ENCODE measurements at regions not wholly inside any gene's neighbourhood (a gene's known extent, or its start where the extent isn't known, plus 50 kb on each side); places are given as distances from the start of the nearest gene placed in this dataset.

DNA sequence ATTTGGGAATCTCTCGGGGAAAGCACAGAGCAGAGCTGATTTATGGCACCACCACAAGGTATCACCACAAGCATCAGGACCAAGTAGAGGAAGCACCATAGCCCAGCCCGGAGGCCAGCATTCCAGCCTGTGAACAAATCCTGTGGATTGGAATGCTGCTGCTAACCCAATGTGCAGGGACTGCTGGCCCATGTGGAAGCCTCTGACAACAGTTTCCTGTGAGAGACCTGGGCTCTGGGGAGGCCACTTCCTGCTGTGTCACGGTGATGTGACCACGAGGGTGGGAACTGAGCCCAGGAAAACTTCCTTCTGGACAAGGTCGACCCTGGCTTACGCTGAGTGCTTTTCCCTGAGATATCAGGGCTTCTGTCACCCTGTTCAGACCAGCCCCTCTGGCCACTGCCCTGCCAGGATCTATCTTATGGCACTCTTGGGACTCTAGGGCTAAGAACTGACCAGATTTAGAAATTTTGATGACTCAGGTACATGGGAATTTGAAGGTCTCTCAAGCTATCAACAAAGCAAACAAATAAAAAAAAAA lies 88.3 kb upstream of the NGF start:
- no peak for DNase-seq (ENCODE audit: extremely low read depth, low read depth)

DNA sequence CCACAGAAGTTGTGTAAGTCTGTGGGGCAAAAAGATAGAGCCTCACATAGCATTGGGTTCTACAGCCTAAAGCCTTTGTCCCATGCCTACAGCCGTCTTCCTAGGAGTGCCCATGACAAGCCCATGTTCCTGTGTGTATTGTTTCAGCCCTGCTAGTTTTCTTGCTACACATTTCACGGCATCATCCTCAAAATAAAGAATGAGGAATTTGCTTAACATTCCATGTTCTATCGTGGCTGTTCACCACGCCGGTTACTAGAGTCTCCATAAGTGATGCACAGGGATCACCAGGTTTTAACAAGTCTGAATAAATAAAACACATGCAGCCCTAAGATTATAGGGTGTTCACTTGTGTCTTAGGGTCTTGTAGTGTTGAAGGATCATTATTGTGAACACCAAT lies 87.4 kb upstream of the NGF start:
- DNase-seq (ENCODE audit: extremely low read depth, low read depth) = no peak

DNA sequence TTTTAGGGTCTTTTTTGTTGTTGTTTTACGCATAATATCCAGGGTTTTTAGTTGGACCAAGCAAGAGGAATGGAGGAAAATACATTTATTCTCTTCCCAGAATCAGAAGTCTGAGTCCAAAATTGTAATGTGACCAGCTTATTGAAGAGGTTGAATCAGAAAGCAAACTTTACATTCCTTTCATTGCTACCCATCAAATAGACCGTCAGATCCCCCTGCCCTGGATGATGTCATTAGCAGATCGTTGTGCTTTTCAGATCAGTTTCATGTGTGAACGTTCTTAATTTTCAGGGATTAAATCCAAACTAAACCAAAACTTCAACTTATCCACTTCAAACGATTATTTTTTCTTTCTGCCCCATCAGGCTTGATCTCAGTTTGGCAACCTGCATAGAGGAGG lies 85.7 kb upstream of the NGF start:
- no peak for DNase-seq (ENCODE audit: extremely low read depth, low read depth)

DNA sequence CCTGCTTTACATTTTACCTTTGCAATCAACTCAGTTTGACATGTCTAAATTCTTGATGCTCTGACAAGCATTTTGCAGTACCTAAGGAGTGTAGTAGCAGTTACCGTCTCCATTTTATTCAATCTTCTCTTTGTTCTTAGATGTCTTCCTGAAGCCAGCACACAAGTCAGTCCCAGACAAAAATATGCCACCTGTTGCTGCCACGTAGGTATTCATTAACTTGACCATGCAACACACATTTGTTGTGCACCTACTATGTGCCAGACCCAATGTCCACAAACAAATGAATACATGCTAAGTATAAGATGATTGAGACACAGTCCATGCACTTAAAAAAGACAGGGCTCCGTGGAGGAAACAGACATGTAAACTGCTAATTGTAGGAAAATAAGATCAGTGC lies 81.5 kb upstream of the NGF start:
- DNase-seq (ENCODE audit: extremely low read depth, low read depth) = no peak

DNA sequence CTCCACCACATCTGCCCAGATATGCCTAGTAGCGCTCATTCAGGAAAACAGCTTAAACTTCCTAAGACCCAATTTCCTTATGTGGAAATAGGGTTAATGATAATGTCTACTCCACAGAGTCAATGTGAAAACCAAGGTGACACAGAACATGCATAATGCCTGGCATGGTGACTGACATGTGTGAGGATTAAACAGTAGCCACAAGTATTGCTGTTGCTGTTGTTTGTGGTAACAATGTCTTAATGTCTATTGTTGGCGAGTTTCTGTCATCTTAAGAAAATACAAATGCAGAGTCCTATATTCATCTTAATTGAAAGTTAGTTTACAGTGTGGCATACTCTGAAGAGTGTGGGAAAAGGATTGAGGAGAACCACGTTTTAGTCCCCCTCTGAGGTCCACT lies 75.6 kb upstream of the NGF start:
- no peak for DNase-seq (ENCODE audit: extremely low read depth, low read depth)

DNA sequence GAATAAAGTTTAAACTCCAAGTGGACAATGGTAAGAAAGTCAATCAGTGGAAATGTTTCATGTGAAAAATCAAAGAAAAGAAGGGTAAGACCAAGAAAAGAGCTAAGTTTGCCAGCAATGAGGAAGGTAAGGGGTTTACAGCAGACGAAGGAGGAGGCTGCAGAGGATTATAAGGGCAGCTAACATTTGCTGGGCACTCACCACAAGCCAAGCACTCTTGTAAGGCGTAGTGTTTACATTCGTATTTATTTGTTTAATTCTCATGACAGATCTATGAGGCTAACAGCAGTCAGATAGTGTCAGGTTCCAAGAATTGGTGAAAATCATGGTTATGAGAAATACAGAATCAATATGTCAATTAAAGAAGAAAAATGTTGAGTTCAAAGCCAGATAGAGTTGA lies 75.2 kb upstream of the NGF start:
- no peak for DNase-seq (ENCODE audit: extremely low read depth, low read depth)

DNA sequence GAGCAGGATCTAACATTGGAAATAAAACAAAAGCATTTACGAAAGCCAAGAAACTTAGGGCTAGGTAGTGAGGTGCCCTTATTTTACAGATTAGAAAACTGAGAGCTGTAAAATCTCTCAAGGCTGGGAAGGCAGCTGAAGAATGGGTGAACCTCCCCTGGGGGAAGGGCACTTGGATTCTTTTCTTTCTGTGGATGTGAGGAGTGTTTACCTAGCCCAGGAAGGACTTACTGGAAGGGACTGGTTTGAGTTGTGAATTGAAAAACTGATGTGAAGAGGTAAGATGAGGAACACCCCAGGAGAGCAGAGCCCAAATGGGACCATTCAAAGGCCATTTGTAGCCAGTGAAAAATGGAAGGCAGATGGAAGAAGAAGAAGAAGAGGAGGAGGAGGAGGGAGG lies 74.7 kb upstream of the NGF start:
- DNase-seq (ENCODE audit: extremely low read depth, low read depth) = no peak

DNA sequence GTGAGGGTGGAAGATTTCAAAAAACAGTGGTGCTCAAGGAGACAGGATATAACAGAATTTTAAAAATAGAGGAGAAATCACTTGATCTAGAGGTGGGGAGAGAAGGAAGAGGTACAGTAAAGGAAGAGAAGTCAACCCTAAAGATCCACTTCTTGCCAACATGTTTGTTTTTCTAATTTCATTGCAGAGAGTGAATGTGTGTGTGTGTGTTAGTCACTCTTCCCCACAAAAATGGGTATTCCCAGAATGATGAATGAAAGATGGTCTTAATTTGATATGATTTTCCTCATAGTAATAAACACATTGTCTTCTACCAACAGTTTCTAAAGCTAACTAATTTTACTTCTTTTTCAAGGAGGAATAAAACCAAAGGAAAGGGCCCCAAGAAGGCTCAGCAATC lies 74.2 kb upstream of the NGF start:
- DNase-seq (ENCODE audit: extremely low read depth, low read depth) = no peak

DNA sequence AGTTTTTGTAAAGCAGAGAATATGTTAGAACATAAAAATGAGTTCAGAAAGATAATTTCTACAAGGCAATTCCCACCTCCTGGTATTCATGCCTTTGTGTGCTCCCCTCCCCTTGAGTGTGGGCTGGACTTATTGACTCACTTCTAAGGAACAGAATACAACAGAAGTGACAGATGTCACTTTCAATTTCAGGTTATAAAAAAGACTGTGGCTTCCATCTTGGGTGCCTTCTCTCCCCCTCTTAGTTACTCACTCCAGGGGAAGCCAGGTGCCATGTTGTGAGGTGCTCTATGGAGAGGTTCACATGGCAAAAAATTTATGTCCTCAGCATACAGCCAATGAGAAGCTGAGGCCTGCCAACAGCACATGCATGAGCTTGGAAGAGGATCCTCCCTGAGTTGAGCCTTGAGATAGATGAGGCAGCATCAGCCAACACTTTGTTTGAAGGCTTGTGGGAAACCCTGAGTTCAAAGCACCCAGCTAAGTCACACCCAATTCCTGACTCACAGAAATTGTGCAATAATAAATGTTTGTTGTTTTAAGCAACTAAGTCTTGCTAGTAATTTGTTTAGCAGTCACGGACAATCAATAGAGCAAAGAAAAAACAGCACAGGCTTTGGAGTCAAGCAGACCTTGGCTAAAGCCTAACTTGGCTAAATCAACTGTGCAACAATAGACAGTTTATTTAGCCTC lies 73.5 kb upstream of the NGF start:
- peak; percentile 56 for DNase-seq (ENCODE audit: extremely low read depth, low read depth)

DNA sequence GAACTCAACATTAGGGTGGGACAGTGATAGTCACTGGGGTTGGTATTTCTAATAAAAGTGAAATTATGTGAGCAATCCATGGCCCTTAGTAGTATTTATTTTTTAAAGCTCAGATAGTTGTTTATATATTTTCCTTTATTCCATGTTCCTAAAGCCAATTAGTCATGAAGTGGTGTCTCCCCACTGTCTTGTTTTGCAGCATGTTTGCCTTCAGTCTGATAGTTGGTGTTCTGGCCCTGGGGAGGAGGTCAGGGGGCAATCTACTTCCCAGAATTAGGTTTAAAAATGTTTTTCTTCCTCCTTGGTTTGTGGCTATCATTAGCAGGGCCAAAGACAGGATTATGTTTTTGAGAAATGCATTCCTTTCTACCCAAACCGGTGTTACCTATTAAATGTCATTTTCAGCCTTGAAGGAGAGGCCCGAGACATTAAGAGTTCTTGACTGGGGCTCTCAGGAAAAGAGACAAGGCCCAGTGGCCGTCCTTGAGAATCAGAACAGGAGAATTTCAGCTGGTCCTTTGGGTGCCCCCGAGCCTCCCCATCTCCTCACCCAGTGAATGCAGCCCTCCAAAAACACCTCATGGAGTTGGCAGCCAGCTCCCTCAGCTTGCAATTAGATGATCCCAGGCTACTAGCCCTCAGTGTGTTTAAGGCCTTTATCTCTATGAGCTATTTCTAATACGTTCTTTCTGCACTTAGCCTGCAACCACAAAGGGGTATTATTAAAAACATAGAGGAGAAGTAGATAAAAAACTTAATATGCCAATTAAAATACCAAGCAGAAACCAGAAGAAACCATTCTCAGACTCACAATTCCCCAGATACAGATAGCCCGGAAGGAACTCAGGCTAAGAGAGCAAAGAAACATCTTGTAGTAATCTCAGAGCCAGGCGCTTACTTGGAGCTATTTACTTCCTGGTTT lies 71.3 kb upstream of the NGF start:
- DNase-seq (ENCODE audit: extremely low read depth, low read depth) = no peak

DNA sequence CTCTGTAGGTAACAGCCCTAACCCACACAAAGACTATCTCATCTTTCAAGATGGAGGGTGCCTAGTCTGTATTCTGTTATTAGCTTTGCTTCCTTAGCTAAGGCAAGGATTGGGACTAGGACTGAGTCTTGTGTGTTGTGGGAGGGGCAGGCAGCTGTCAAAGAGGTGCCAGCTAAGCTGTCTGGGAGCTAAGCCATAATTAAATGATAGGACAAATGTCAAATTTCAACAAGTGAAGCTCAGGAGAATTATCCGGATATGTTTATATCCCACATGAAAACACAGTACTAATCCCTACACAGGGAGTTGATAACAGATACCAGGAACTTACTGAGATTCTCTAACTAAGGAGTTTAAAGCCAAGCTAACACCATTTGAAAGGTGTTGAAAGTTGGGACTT lies 70.5 kb upstream of the NGF start:
- DNase-seq (ENCODE audit: extremely low read depth, low read depth) = no peak

DNA sequence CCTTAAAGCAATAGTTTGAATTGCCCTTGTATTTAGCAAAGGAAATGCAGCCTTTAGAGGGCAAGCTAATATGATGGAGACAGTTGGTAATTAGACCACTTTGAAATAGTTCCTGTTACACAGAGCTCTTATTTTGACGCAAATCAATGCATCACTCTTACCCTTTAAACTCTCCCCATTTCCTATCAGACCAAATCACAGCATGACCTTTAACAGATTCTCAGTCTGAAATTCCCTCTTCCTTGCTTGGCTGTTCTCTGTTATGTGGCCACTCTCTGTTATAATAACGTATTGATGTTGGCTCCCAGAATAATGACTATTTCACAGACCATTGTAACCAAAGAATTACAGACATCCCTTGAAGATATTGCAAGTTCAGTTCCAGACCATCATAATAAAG lies 66.9 kb upstream of the NGF start:
- DNase-seq (ENCODE audit: extremely low read depth, low read depth) = peak; percentile 7

DNA sequence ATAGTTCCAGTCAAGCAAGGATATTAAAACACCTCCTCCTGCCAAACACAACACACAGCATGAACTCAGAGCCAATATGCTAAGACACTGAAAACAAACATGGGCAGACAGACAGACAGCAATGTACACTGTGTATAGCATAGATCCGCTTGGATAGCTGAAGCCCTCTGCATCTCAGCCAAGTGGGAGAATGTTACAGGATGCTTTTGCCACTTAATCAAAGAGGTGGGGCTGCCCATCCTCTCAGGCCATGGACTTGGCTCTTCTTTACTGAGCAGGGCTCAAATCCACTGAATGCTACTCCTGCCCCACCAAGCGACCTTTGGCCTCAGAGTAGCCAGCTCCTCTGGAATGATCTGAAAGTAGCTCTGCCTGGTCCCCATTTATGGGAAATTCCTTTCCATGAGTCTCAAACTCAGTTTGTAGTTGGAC lies 64.7 kb upstream of the NGF start:
- peak; percentile 13 for DNase-seq (ENCODE audit: extremely low read depth, low read depth)

DNA sequence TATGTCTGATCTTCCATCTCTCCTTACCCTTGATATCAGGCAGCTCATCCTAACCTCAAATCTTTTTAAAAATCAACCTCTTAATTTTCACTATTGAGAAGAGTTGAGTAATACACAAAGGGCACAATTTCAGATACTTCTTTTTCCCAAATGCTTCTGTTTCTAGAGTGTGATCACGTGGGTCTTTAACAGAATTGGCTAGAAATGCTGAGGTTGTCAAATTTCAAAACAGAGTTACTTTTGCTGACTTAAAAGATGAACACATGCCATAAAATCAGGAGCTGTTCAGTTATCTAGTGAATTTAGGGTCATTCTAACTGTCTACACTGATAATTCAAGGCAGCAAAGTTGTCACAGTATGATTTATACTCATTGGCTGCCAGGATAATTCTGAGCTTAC lies 63.6 kb upstream of the NGF start:
- DNase-seq (ENCODE audit: extremely low read depth, low read depth) = no peak

DNA sequence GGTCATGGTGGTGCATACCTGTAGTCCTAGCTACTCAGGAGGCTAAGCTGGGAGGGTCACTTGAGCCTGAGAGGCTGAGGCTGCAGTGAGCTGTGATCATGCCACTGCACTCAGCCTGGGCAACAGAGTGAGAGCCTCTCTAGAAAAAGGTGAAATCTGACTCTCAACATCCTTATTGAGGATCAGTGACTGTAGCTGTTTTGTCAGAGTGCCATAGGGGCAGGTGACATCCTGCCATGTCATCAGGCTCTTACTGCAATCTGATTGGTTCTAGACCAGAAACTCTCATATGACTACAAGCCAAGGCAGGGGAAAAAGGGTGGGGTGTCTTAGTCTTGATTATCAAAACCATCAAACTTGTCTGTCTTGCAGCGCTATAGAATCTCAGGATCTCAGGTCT lies 62.8 kb upstream of the NGF start:
- DNase-seq (ENCODE audit: extremely low read depth, low read depth) = no peak

DNA sequence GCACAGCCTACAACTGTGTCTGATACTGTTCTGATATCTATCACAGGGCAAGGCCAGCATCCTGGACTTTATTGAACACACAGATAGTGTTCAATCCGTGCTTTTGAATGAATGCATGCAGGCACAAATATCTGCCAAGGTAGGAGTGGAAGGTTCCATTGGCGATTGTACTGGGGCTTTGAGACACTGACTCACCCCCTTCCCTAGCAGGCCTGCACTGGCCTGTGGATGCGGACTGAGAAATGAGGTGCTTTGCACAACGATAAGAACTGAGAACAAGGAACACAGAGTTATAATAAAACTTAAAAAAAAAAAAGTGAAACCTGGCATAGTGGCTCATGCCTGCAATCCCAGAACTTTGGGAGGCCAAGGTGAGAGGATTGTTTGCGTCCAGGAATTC lies 62.4 kb upstream of the NGF start:
- no peak for DNase-seq (ENCODE audit: extremely low read depth, low read depth)

DNA sequence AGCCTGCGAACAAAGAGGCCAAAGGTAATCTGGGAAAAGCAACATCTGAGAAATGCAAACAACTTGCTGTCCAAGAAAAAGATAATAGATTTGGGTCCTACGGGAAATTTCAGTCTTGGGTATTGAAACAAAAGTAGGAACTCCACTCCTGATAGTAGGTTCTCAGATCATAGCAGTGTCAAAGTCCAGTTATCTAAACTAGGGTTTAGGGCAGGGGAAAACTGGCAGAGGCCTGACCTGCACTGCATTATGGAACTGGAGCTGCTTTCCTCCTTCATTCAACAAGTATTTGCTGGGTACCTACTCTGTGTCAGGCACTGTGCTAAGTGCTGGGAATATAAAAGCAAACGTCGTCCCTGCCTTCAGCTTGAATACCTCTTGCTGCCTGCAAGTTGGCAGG lies 60.7 kb upstream of the NGF start:
- DNase-seq (ENCODE audit: extremely low read depth, low read depth) = no peak

Data from NCI-H460 (cell line).